ENCODE measurements at regions not wholly inside any gene's neighbourhood (a gene's known extent, or its start where the extent isn't known, plus 50 kb on each side); places are given as distances from the start of the nearest gene placed in this dataset.
"Not testable (repeated sequence)": the region's sequence is repeated elsewhere in the genome, so short reads cannot be mapped to it uniquely, and the experiment has no call there.

- no peak for TF ChIP-seq CTCF (conservative IDR thresholded peaks at IDR 0.05; ENCODE audit: control insufficient read depth, insufficient read depth, low read depth, low read length)
- no peak overlapping the region for H3K4me3 ChIP-seq (ENCODE audit: control insufficient read depth, low read depth, low read length)
- no peak for DNase-seq (ENCODE audit: low read depth)
These were observed 117.1 kb upstream of the MRPS22 start for GRCh38 chr3:139226731-139227130.

GRCh38 chr3:139227165-139227564, 116.7 kb upstream of the MRPS22 start:
- no peak overlapping the region for H3K4me3 ChIP-seq (ENCODE audit: control insufficient read depth, low read depth, low read length)
- no peak for DNase-seq (ENCODE audit: low read depth)
- no peak for TF ChIP-seq CTCF (conservative IDR thresholded peaks at IDR 0.05; ENCODE audit: control insufficient read depth, insufficient read depth, low read depth, low read length)

- no peak for DNase-seq (ENCODE audit: low read depth)
- no peak for TF ChIP-seq CTCF (conservative IDR thresholded peaks at IDR 0.05; ENCODE audit: control insufficient read depth, insufficient read depth, low read depth, low read length)
- H3K4me3 ChIP-seq (ENCODE audit: control insufficient read depth, low read depth, low read length) = no peak overlapping the region
These were observed 116.0 kb upstream of the MRPS22 start for GRCh38 chr3:139227827-139228226.

- H3K4me3 ChIP-seq (ENCODE audit: control insufficient read depth, low read depth, low read length) = no peak overlapping the region
- peak; percentile 49 for DNase-seq (ENCODE audit: low read depth)
- TF ChIP-seq CTCF (conservative IDR thresholded peaks at IDR 0.05; ENCODE audit: control insufficient read depth, insufficient read depth, low read depth, low read length) = no peak
These were observed 113.4 kb upstream of the MRPS22 start for GRCh38 chr3:139230391-139230790.

GRCh38 chr3:139231555-139232281, 112.1 kb upstream of the MRPS22 start:
- no peak overlapping the region for H3K4me3 ChIP-seq (ENCODE audit: control insufficient read depth, low read depth, low read length)
- TF ChIP-seq CTCF (conservative IDR thresholded peaks at IDR 0.05; ENCODE audit: control insufficient read depth, insufficient read depth, low read depth, low read length) = no peak
- DNase-seq (ENCODE audit: low read depth) = no peak

GRCh38 chr3:139232341-139232740, 111.5 kb upstream of the MRPS22 start:
- not testable (repeated sequence) for DNase-seq (ENCODE audit: low read depth); H3K4me3 ChIP-seq (ENCODE audit: control insufficient read depth, low read depth, low read length)

- H3K4me3 ChIP-seq (ENCODE audit: control insufficient read depth, low read depth, low read length) = no peak overlapping the region
- DNase-seq (ENCODE audit: low read depth) = no peak
- no peak for TF ChIP-seq CTCF (conservative IDR thresholded peaks at IDR 0.05; ENCODE audit: control insufficient read depth, insufficient read depth, low read depth, low read length)
These were observed 109.3 kb upstream of the MRPS22 start for GRCh38 chr3:139234491-139234890.
